ENCODE measurements at regions not wholly inside any gene's neighbourhood (a gene's known extent, or its start where the extent isn't known, plus 50 kb on each side); places are given as distances from the start of the nearest gene placed in this dataset.

DNA sequence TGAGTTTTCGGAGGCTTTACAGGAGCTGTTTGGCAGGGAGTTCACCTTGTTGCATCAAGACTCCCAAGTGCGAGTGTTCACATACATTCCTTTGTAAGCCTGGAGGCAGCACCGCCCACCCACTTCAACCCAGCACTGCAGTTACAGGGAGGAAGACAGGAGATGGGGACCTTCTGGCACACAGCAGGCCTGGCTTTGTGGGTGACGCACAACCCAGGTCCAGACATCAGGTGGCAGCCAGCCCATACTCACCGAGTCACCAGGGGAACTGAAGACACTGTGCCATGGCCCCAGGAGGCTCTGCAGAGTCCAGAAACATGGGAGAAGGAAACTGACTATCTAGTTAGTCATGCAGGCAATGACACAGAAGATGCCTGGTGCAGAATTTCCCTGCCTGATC is 305.9 kb upstream of the RNF32 start:
- no peak for TF ChIP-seq EP300 (IDR thresholded peaks at IDR 0.05)
- TF ChIP-seq, protein P1, sequence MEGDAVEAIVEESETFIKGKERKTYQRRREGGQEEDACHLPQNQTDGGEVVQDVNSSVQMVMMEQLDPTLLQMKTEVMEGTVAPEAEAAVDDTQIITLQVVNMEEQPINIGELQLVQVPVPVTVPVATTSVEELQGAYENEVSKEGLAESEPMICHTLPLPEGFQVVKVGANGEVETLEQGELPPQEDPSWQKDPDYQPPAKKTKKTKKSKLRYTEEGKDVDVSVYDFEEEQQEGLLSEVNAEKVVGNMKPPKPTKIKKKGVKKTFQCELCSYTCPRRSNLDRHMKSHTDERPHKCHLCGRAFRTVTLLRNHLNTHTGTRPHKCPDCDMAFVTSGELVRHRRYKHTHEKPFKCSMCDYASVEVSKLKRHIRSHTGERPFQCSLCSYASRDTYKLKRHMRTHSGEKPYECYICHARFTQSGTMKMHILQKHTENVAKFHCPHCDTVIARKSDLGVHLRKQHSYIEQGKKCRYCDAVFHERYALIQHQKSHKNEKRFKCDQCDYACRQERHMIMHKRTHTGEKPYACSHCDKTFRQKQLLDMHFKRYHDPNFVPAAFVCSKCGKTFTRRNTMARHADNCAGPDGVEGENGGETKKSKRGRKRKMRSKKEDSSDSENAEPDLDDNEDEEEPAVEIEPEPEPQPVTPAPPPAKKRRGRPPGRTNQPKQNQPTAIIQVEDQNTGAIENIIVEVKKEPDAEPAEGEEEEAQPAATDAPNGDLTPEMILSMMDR (IDR thresholded peaks at IDR 0.05) = no peak
- no peak for TF ChIP-seq POLR2A (IDR thresholded peaks at IDR 0.05)

Data from upper lobe of left lung (tissue), 4 donors.